ENCODE measurements at regions not wholly inside any gene's neighbourhood (a gene's known extent, or its start where the extent isn't known, plus 50 kb on each side); places are given as distances from the start of the nearest gene placed in this dataset.

GRCh38 chr5:1998348-1998669 lies 115.6 kb upstream of the IRX4 start (continued):
- TF ChIP-seq ZNF462 (CRISPR knock-in tag; IDR thresholded peaks at IDR 0.05): no peak
- no peak for TF ChIP-seq CTCF (conservative IDR thresholded peaks at IDR 0.05; ENCODE audit: low read depth in 2 of 2)
- TF ChIP-seq ZNF114 (CRISPR knock-in tag; IDR thresholded peaks at IDR 0.05): no peak
- TF ChIP-seq ETS1 (IDR thresholded peaks at IDR 0.05): no peak
- TF ChIP-seq EZH2phosphoT487 (IDR thresholded peaks at IDR 0.05; ENCODE audit: unreplicated experiment): no peak

GRCh38 chr5:1997640-1998347 lies 115.1 kb upstream of the IRX4 start:
- no peak overlapping the region for H3K27ac ChIP-seq (ENCODE audit: low read depth)
- no peaks in the 10 kb centered on the region for H3F3A ChIP-seq (replicated peaks; ENCODE audit: low read depth)
- Mint-ChIP-seq H3K4me3 (no peak overlapping the region), H3K36me3 (ENCODE audit: low read depth) (peaks cover 2% of the 10 kb centered on the region; the same call in 2 of the 3 replicates), H3K27ac (no peak overlapping the region), H3K27me3 (ENCODE audit: insufficient read depth, low read depth, poor library complexity) (peaks cover 2% of the 10 kb centered on the region), H3K4me1 (peaks cover 11% of the 10 kb centered on the region), H3K9me3 (peaks cover 17% of the 10 kb centered on the region)
- H3K4me1 ChIP-seq (ENCODE audit: insufficient read depth): no peaks in the 10 kb centered on the region
- no peak overlapping the region for H2AFZ ChIP-seq
- H3K9me2 ChIP-seq (ENCODE audit: insufficient read depth): peaks cover 16% of the 10 kb centered on the region
- no peak for DNase-seq (ENCODE audit: low spot score)
- H3K27me3 ChIP-seq (ENCODE audit: insufficient read depth): no peaks in the 10 kb centered on the region
- no peaks in the 10 kb centered on the region for H4K20me1 ChIP-seq (replicated peaks; ENCODE audit: insufficient read depth)
- H3K79me2 ChIP-seq (replicated peaks; ENCODE audit: insufficient read depth): no peaks in the 10 kb centered on the region
- H3K4me3 ChIP-seq: no peak overlapping the region
- ATAC-seq: no peak
- H3K4me2 ChIP-seq: no peak overlapping the region
- no peaks in the 10 kb centered on the region; the same call in 1 of the 2 replicates for H3K36me3 ChIP-seq (ENCODE audit: insufficient read depth)
- TF ChIP-seq ZNF114 (CRISPR knock-in tag; IDR thresholded peaks at IDR 0.05) (no peak), CREB1 (CRISPR knock-in tag; IDR thresholded peaks at IDR 0.05; ENCODE audit: low read depth) (no peak), CTCF (conservative IDR thresholded peaks at IDR 0.05; ENCODE audit: low read depth in 2 of 2) (no peak), ZNF331 (CRISPR knock-in tag; IDR thresholded peaks at IDR 0.05; ENCODE audit: low read depth) (no peak), ETS1 (IDR thresholded peaks at IDR 0.05) (no peak), JUNB (IDR thresholded peaks at IDR 0.05; ENCODE audit: unreplicated experiment) (no peak)

Data from GM23338 (cell line).